ENCODE measurements at regions not wholly inside any gene's neighbourhood (a gene's known extent, or its start where the extent isn't known, plus 50 kb on each side); places are given as distances from the start of the nearest gene placed in this dataset.
A peak's percentile ranks its signal among the peaks of the same experiment; 100 is the strongest.

DNA sequence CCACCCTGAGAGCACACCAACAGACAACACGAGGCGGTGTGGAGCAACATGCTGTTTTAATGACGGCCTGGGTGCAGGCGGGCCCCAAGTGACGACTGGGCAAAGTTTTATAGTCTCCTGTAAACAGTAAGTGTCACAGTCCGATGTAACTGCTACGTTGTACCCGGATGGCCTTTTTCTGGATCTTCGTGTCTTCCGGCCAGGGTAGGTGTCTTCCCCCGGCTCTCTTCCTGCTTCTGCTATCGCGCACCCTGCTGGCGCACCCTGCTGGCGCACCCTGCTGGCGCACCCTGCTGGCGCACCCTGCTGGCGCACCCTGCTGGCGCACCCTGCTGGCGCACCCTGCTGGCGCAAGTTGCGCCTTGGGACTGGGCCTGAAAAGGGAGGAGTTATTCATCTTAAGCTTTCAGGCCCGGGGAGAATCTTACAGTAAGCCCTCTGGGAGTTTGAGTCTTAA, 143.0 kb upstream of the TARS1 start (continued):
- TF ChIP-seq, protein P1, sequence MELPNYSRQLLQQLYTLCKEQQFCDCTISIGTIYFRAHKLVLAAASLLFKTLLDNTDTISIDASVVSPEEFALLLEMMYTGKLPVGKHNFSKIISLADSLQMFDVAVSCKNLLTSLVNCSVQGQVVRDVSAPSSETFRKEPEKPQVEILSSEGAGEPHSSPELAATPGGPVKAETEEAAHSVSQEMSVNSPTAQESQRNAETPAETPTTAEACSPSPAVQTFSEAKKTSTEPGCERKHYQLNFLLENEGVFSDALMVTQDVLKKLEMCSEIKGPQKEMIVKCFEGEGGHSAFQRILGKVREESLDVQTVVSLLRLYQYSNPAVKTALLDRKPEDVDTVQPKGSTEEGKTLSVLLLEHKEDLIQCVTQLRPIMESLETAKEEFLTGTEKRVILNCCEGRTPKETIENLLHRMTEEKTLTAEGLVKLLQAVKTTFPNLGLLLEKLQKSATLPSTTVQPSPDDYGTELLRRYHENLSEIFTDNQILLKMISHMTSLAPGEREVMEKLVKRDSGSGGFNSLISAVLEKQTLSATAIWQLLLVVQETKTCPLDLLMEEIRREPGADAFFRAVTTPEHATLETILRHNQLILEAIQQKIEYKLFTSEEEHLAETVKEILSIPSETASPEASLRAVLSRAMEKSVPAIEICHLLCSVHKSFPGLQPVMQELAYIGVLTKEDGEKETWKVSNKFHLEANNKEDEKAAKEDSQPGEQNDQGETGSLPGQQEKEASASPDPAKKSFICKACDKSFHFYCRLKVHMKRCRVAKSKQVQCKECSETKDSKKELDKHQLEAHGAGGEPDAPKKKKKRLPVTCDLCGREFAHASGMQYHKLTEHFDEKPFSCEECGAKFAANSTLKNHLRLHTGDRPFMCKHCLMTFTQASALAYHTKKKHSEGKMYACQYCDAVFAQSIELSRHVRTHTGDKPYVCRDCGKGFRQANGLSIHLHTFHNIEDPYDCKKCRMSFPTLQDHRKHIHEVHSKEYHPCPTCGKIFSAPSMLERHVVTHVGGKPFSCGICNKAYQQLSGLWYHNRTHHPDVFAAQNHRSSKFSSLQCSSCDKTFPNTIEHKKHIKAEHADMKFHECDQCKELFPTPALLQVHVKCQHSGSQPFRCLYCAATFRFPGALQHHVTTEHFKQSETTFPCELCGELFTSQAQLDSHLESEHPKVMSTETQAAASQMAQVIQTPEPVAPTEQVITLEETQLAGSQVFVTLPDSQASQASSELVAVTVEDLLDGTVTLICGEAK (IDR thresholded peaks at IDR 0.05) = peak; percentile 75
- TF ChIP-seq, protein P1 (CRISPR knock-in tag; IDR thresholded peaks at IDR 0.05) = no peak
- TF ChIP-seq ZNF707 (CRISPR knock-in tag; conservative IDR thresholded peaks at IDR 0.05) (no peak), NRF1 (conservative IDR thresholded peaks at IDR 0.05 in 1 of 2, IDR thresholded peaks at IDR 0.05 in 1 of 2) (peak; percentile 88 to 90)
